ENCODE measurements at regions not wholly inside any gene's neighbourhood (a gene's known extent, or its start where the extent isn't known, plus 50 kb on each side); places are given as distances from the start of the nearest gene placed in this dataset.

DNA sequence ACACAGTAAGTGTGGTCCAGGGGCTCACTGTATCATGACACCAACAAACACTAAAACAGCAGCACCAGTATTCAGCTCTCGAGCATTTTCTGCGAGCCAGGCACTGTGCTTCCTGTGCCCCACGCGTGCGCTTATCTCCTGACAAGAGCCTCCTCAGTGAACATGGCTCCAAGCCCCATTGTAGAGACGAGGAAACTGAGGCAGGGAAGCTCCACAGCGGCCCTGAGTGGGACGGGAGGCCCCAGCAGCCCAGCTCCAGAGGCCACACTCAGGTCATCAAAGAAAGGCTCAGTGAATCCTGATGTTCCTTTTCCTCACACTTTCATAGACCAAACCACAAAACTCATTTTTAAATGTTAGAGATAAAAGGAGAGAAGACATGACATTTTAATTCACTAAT lies 113.1 kb downstream of the TPRA1 start:
- DNase-seq (ENCODE audit: extremely low read depth, low read depth) = no peak
- TF ChIP-seq CTCF (IDR thresholded peaks at IDR 0.05; ENCODE audit: low read depth, low read length) = no peak

DNA sequence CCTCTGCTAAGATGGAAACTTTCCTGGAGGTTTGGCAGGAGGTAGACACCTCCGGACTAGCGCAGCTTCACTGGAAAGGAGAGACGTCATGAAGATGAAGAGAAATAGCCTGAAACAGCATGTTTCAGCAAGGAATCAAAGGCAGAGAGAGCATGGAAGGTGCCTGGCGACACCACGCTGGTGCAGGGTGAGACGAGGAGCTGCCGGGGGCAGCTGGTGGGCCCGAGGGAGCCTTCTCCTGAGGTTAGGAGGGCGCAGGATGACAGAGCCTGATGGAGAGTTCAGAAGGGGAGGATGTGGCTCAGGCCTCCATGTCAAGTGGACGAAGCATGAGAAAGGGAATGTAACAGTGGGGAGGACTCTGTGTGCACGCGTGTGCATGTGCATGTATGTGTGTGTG lies 113.6 kb downstream of the TPRA1 start:
- no peak for TF ChIP-seq CTCF (IDR thresholded peaks at IDR 0.05; ENCODE audit: low read depth, low read length)
- DNase-seq (ENCODE audit: extremely low read depth, low read depth) = no peak

- no peak for DNase-seq (ENCODE audit: extremely low read depth, low read depth)
Measured at GRCh38 chr3:127475975-127476705, 114.4 kb downstream of the TPRA1 start.

DNA sequence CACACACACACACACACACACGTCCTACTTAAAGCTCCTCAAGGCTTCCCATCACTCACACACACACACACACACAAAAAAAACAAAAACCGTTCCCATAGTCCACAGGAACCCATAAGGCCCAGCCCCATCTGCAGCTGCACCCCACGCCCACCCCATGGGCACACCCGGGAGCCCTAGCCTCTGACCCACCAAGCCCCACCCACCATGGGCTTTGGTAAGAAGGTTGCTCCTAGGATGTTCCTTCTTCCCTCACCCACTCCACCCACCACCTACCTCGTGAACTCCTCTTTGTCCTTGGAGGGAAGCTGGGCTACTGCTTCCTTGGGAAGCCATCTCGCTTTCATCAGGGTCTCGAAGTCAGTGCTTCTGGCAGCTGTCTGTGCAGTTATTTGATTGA lies 115.1 kb downstream of the TPRA1 start:
- TF ChIP-seq CTCF (IDR thresholded peaks at IDR 0.05; ENCODE audit: low read depth, low read length) = no peak
- DNase-seq (ENCODE audit: extremely low read depth, low read depth) = no peak

More at GRCh38 chr3:127475975-127476705, 114.4 kb downstream of the TPRA1 start:
- TF ChIP-seq CTCF (IDR thresholded peaks at IDR 0.05; ENCODE audit: low read depth, low read length) = no peak

- DNase-seq (ENCODE audit: extremely low read depth, low read depth) = no peak
- no peak for TF ChIP-seq CTCF (IDR thresholded peaks at IDR 0.05; ENCODE audit: low read depth, low read length)
Measured at GRCh38 chr3:127473244-127474024, 117.1 kb downstream of the TPRA1 start.

GRCh38 chr3:127472506-127472905 lies 118.0 kb downstream of the TPRA1 start:
- no peak for TF ChIP-seq CTCF (IDR thresholded peaks at IDR 0.05; ENCODE audit: low read depth, low read length)
- no peak for DNase-seq (ENCODE audit: extremely low read depth, low read depth)

DNA sequence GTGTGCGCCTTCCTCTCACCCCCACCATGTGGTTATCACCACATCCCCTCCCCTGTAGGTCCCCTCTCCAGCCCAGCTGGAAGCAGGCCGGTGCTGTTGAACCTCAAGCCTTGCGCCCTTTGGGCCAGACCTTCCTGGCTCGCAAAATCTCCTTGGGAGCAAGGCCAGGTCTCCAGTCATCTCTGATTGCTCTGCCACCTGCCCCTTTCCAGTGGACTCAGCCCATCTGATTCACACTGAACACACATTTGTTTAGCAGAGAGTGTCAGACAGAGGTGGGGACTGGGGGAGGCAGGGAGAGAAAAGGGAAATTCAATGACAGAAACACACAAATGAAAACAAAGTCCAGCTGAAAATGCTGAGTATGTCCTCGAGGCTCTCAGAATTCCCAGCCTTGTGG lies 119.4 kb downstream of the TPRA1 start:
- TF ChIP-seq CTCF (IDR thresholded peaks at IDR 0.05; ENCODE audit: low read depth, low read length) = no peak
- DNase-seq (ENCODE audit: extremely low read depth, low read depth) = no peak

Measured in AG09319 (cell line).